ENCODE measurements at regions not wholly inside any gene's neighbourhood (a gene's known extent, or its start where the extent isn't known, plus 50 kb on each side); places are given as distances from the start of the nearest gene placed in this dataset.

- H3K27ac ChIP-seq (ENCODE audit: low read depth, low read length, poor library complexity, severe bottlenecking), result no peak overlapping the region
- CTCF ChIA-PET (ENCODE audit: unreplicated experiment), result no interaction called here
- no peaks in the 10 kb centered on the region for H3K9me2 ChIP-seq (ENCODE audit: insufficient read depth, low read length)
- no peaks in the 10 kb centered on the region for H3K9me3 ChIP-seq (ENCODE audit: low read length)
- no peak overlapping the region for H2AFZ ChIP-seq (ENCODE audit: low read length)
- intact Hi-C loops (cut with micrococcal nuclease; ENCODE audit: unreplicated experiment), result no loop called here
- H3K4me3 ChIP-seq (ENCODE audit: low read depth, low read length, poor library complexity, severe bottlenecking), result no peak overlapping the region
- no peaks in the 10 kb centered on the region for H3K79me2 ChIP-seq (ENCODE audit: insufficient read depth, low read depth, low read length)
- H3K36me3 ChIP-seq (ENCODE audit: insufficient read depth, low read length), result no peaks in the 10 kb centered on the region
- BruUV-seq (replicated peaks), result no TSS peak
- H3K4me1 ChIP-seq (ENCODE audit: insufficient read depth, low read length, poor library complexity, severe bottlenecking), result no peaks in the 10 kb centered on the region
- TF ChIP-seq CTCF (conservative IDR thresholded peaks at IDR 0.05; ENCODE audit: low read length), result no peak
- TF ChIP-seq EZH2phosphoT487 (IDR thresholded peaks at IDR 0.05; ENCODE audit: borderline replicate concordance, low read depth, low read length), result no peak
- POLR2A ChIA-PET, result no interaction called here
- no peak for DNase-seq (ENCODE audit: low spot score)
- no peak overlapping the region for H3K4me2 ChIP-seq (ENCODE audit: low read length)
- H4K20me1 ChIP-seq (ENCODE audit: insufficient read depth, low read length), result no peaks in the 10 kb centered on the region
Measured at GRCh38 chr4:183017962-183018361, 81.1 kb upstream of the WWC2 start.

GRCh38 chr4:183014361-183015084 lies 84.5 kb upstream of the WWC2 start:
- no peak overlapping the region for H3K4me2 ChIP-seq (ENCODE audit: low read length)
- H4K20me1 ChIP-seq (ENCODE audit: insufficient read depth, low read length), result no peaks in the 10 kb centered on the region
- DNase-seq (ENCODE audit: low spot score), result no peak
- no peaks in the 10 kb centered on the region for H3K4me1 ChIP-seq (ENCODE audit: insufficient read depth, low read length, poor library complexity, severe bottlenecking)
- no peak overlapping the region for H3K4me3 ChIP-seq (ENCODE audit: low read depth, low read length, poor library complexity, severe bottlenecking)
- no peak for TF ChIP-seq EZH2phosphoT487 (IDR thresholded peaks at IDR 0.05; ENCODE audit: borderline replicate concordance, low read depth, low read length)
- no peak for TF ChIP-seq CTCF (conservative IDR thresholded peaks at IDR 0.05; ENCODE audit: low read length)
- no TSS peak for BruUV-seq (replicated peaks)
- ChIA-PET POLR2A (no interaction called here), CTCF (ENCODE audit: unreplicated experiment) (no interaction called here)
- H3K9me2 ChIP-seq (ENCODE audit: insufficient read depth, low read length), result no peaks in the 10 kb centered on the region
- no peak overlapping the region for H3K27ac ChIP-seq (ENCODE audit: low read depth, low read length, poor library complexity, severe bottlenecking)
- H3K9me3 ChIP-seq (ENCODE audit: low read length), result no peaks in the 10 kb centered on the region
- no peaks in the 10 kb centered on the region for H3K79me2 ChIP-seq (ENCODE audit: insufficient read depth, low read depth, low read length)
- H2AFZ ChIP-seq (ENCODE audit: low read length), result no peak overlapping the region
- intact Hi-C loops (cut with micrococcal nuclease; ENCODE audit: unreplicated experiment), result no loop called here
- no peaks in the 10 kb centered on the region for H3K36me3 ChIP-seq (ENCODE audit: insufficient read depth, low read length)

DNA sequence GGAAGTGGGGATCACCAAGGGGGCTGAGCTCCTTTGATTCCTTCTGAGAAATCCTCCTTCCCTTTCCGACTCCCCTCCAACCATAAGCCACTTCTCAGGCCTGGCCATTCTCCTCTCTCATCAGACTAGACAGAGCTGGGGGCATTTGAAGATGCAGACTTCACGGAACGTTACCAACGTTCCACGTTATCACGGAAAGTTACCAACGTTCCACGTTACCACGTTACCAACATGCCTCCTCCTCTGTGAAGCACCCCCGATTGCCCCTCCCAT lies 85.4 kb upstream of the WWC2 start:
- no peak for DNase-seq (ENCODE audit: low spot score)
- H3K36me3 ChIP-seq (ENCODE audit: insufficient read depth, low read length), result no peaks in the 10 kb centered on the region
- BruUV-seq (replicated peaks), result no TSS peak
- no peak overlapping the region for H3K27ac ChIP-seq (ENCODE audit: low read depth, low read length, poor library complexity, severe bottlenecking)
- intact Hi-C loops (cut with micrococcal nuclease; ENCODE audit: unreplicated experiment), result no loop called here
- TF ChIP-seq CTCF (conservative IDR thresholded peaks at IDR 0.05; ENCODE audit: low read length) (no peak), EZH2phosphoT487 (IDR thresholded peaks at IDR 0.05; ENCODE audit: borderline replicate concordance, low read depth, low read length) (no peak)
- no peak overlapping the region for H2AFZ ChIP-seq (ENCODE audit: low read length)
- H3K4me1 ChIP-seq (ENCODE audit: insufficient read depth, low read length, poor library complexity, severe bottlenecking), result no peaks in the 10 kb centered on the region
- H3K79me2 ChIP-seq (ENCODE audit: insufficient read depth, low read depth, low read length), result no peaks in the 10 kb centered on the region
- H3K9me2 ChIP-seq (ENCODE audit: insufficient read depth, low read length), result no peaks in the 10 kb centered on the region
- H3K9me3 ChIP-seq (ENCODE audit: low read length), result no peaks in the 10 kb centered on the region
- H3K4me3 ChIP-seq (ENCODE audit: low read depth, low read length, poor library complexity, severe bottlenecking), result no peak overlapping the region
- no peaks in the 10 kb centered on the region for H4K20me1 ChIP-seq (ENCODE audit: insufficient read depth, low read length)
- POLR2A ChIA-PET, result no interaction called here
- H3K4me2 ChIP-seq (ENCODE audit: low read length), result no peak overlapping the region
- CTCF ChIA-PET (ENCODE audit: unreplicated experiment), result no interaction called here

Data from OCI-LY7 (cell line).